ENCODE measurements at regions not wholly inside any gene's neighbourhood (a gene's known extent, or its start where the extent isn't known, plus 50 kb on each side); places are given as distances from the start of the nearest gene placed in this dataset.

DNA sequence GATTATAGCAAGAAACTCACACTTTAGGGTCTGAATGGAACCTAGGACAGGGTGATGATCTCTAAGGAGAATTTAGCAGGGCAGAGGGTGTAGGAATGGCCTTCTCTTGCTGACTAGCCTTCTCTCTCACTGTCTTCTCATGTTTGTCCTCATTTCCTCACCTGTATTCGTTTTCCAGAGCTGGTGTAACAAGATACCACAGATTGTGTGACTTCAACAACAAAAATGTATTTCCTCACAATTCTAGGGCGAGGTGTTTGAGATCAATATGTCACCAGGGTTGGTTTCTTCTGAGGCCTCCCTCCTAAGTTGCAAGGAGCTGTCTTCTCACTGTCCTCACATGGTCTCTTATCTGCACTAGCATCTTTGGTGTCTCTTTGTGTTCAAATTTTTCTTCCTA is 177.9 kb upstream of the C1orf87 start:
- TF ChIP-seq, protein P1, sequence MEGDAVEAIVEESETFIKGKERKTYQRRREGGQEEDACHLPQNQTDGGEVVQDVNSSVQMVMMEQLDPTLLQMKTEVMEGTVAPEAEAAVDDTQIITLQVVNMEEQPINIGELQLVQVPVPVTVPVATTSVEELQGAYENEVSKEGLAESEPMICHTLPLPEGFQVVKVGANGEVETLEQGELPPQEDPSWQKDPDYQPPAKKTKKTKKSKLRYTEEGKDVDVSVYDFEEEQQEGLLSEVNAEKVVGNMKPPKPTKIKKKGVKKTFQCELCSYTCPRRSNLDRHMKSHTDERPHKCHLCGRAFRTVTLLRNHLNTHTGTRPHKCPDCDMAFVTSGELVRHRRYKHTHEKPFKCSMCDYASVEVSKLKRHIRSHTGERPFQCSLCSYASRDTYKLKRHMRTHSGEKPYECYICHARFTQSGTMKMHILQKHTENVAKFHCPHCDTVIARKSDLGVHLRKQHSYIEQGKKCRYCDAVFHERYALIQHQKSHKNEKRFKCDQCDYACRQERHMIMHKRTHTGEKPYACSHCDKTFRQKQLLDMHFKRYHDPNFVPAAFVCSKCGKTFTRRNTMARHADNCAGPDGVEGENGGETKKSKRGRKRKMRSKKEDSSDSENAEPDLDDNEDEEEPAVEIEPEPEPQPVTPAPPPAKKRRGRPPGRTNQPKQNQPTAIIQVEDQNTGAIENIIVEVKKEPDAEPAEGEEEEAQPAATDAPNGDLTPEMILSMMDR (IDR thresholded peaks at IDR 0.05; ENCODE audit: insufficient read depth, low read length) = no peak
- no peak for TF ChIP-seq POLR2AphosphoS5 (IDR thresholded peaks at IDR 0.05; ENCODE audit: low read depth)

Measured in HL-60 (cell line).